Mucosa of descending colon (tissue), 3 donors: ENCODE measurements at regions not wholly inside any gene's neighbourhood (a gene's known extent, or its start where the extent isn't known, plus 50 kb on each side); places are given as distances from the start of the nearest gene placed in this dataset.

Experiments used
- ATAC-seq: fragments of 200-7000 bp; cut with Tn5 transposase; one replicate; pipeline ENCODE4 v1.9.1; 2020; ENCODE audit warnings: mild to moderate bottlenecking, moderate library complexity
- DNase-seq, 3 donors: peaks; one replicate each; pipeline ENCODE4 v3.0.0-alpha.2; 2020
- H3K36me3 ChIP-seq: fragments of 200-600 bp; one replicate; pipeline ENCODE4 v1.8.0; 2021; ENCODE audit warnings: low read depth, mild to moderate bottlenecking
- H3K4me1 ChIP-seq: fragments of 200-600 bp; one replicate; pipeline ENCODE4 v1.8.0; 2021; ENCODE audit warnings: low read depth, mild to moderate bottlenecking
- H3K4me3 ChIP-seq: fragments of 200-600 bp; one replicate; pipeline ENCODE4 v1.8.0; 2021; ENCODE audit warnings: mild to moderate bottlenecking
- H3K9me3 ChIP-seq: fragments of 200-600 bp; one replicate; pipeline ENCODE4 v1.8.0; 2021; ENCODE audit warnings: mild to moderate bottlenecking
- CTCF ChIP-seq: fragments of 200-600 bp; IDR thresholded peaks from one replicate; pipeline ENCODE4 v1.8.0; 2022; ENCODE audit warnings: antibody characterized with exemption, mild to moderate bottlenecking
- intact Hi-C, 2 donors: fragments of 100-400 bp; cut with DNase I in 1 of 2; cut with micrococcal nuclease in 1 of 2; formaldehyde crosslinking; loops; one replicate each; pipeline versions ENCODE4 v1.11.0 to v1.11.1; 2022; cut with DNase I, micrococcal nuclease
- donor health status: DM: no; HTN: no; CAD: no; lungs with moderate emphysema.
- donor health status: DM: no; HTN: no; CAD: no.
- donor health status: DM: no; HTN: yes; CAD: no.

DNA sequence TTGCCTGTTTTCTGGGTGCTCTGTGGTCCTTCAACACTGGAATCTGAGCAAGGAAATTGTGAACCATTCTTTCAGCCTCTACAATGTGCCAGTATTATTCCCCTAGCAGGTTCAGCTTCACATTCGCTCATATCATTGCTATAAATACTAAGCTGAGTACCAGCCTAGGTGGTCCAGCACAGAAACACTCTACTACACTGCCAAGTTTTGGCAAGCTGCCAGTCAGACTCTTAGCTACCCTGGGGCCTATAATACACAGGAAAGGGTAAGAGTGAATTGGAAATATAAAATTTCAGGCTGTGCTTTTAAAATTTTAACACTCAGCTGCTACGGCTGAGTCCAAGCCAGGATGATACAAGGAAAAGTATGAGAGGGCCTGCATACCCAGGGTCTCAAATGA, 49.9 kb upstream of the PPP1R3A start:
- DNase-seq, result no peak
- TF ChIP-seq CTCF, result no peak

More for the DNA sequence above, 49.9 kb upstream of the PPP1R3A start:
- Histone ChIP-seq H3K36me3 (no peaks in the 10 kb centered on the region), H3K4me1 (no peaks in the 10 kb centered on the region), H3K4me3 (no peak overlapping the region), H3K9me3 (no peaks in the 10 kb centered on the region)
- intact Hi-C loops, result no loop called here
- no peak for ATAC-seq
